SH-SY5Y (cell line): ENCODE measurements at regions not wholly inside any gene's neighbourhood (a gene's known extent, or its start where the extent isn't known, plus 50 kb on each side); places are given as distances from the start of the nearest gene placed in this dataset.

ENCODE experiments used
- GATA2 ChIP-seq: IDR thresholded peaks from 2 replicates; pipeline ENCODE4 v1.6.1; 2011; ENCODE audit warnings: mild to moderate bottlenecking, low read depth, low read length
- GATA3 ChIP-seq: IDR thresholded peaks from 2 replicates; pipeline ENCODE4 v1.6.1; 2011; ENCODE audit warnings: low read depth, mild to moderate bottlenecking, low read length, moderate library complexity

GRCh38 chr20:54793291-54793992, 318.0 kb downstream of the DOK5 start:
- no peak for TF ChIP-seq GATA2
- no peak for TF ChIP-seq GATA3
